ENCODE measurements at regions not wholly inside any gene's neighbourhood (a gene's known extent, or its start where the extent isn't known, plus 50 kb on each side); places are given as distances from the start of the nearest gene placed in this dataset.

- Histone ChIP-seq H3K4me1 (ENCODE audit: insufficient read depth, poor library complexity, severe bottlenecking) (peaks cover 6% of the 10 kb centered on the region), H3K27me3 (ENCODE audit: insufficient read depth, poor library complexity, severe bottlenecking) (no peaks in the 10 kb centered on the region), H3K9me3 (ENCODE audit: severe bottlenecking) (no peaks in the 10 kb centered on the region), H3K36me3 (ENCODE audit: low read depth) (no peaks in the 10 kb centered on the region), H3K4me3 (ENCODE audit: severe bottlenecking) (no peak overlapping the region), H3K27ac (ENCODE audit: poor library complexity, severe bottlenecking) (no peak overlapping the region)
- no peak for ATAC-seq (ENCODE audit: low read depth)
- TF ChIP-seq CTCF (IDR thresholded peaks at IDR 0.05; ENCODE audit: poor library complexity, severe bottlenecking): no peak
- DNase-seq (ENCODE audit: low spot score): no peak
Observed at GRCh38 chr4:137825505-137825904, 293.2 kb upstream of the PCDH18 start.

- Histone ChIP-seq H3K4me1 (ENCODE audit: insufficient read depth, poor library complexity, severe bottlenecking) (peaks cover 6% of the 10 kb centered on the region), H3K4me3 (ENCODE audit: severe bottlenecking) (no peak overlapping the region), H3K36me3 (ENCODE audit: low read depth) (no peaks in the 10 kb centered on the region), H3K27me3 (ENCODE audit: insufficient read depth, poor library complexity, severe bottlenecking) (no peaks in the 10 kb centered on the region), H3K27ac (ENCODE audit: poor library complexity, severe bottlenecking) (no peak overlapping the region), H3K9me3 (ENCODE audit: severe bottlenecking) (no peaks in the 10 kb centered on the region)
- DNase-seq (ENCODE audit: low spot score): no peak
- TF ChIP-seq CTCF (IDR thresholded peaks at IDR 0.05; ENCODE audit: poor library complexity, severe bottlenecking): no peak
- peak; percentile 49; the same call in 1 of the 3 replicates for ATAC-seq (ENCODE audit: low read depth)
Observed at GRCh38 chr4:137823007-137823406, 290.7 kb upstream of the PCDH18 start.

- no peak overlapping the region for H3K4me3 ChIP-seq (ENCODE audit: severe bottlenecking)
- H3K27me3 ChIP-seq (ENCODE audit: insufficient read depth, poor library complexity, severe bottlenecking): no peaks in the 10 kb centered on the region
- H3K27ac ChIP-seq (ENCODE audit: poor library complexity, severe bottlenecking): no peak overlapping the region
- TF ChIP-seq CTCF (IDR thresholded peaks at IDR 0.05; ENCODE audit: poor library complexity, severe bottlenecking): peak; percentile 83
- peaks cover 6% of the 10 kb centered on the region for H3K4me1 ChIP-seq (ENCODE audit: insufficient read depth, poor library complexity, severe bottlenecking)
- DNase-seq (ENCODE audit: low spot score) (no peak), ATAC-seq (ENCODE audit: low read depth) (peak; percentile 93)
- H3K9me3 ChIP-seq (ENCODE audit: severe bottlenecking): no peaks in the 10 kb centered on the region
- no peaks in the 10 kb centered on the region for H3K36me3 ChIP-seq (ENCODE audit: low read depth)
Observed at GRCh38 chr4:137819964-137820383, 287.7 kb upstream of the PCDH18 start.

- Histone ChIP-seq H3K27me3 (ENCODE audit: insufficient read depth, poor library complexity, severe bottlenecking) (no peaks in the 10 kb centered on the region), H3K36me3 (ENCODE audit: low read depth) (no peaks in the 10 kb centered on the region), H3K4me3 (ENCODE audit: severe bottlenecking) (no peak overlapping the region), H3K9me3 (ENCODE audit: severe bottlenecking) (no peaks in the 10 kb centered on the region), H3K4me1 (ENCODE audit: insufficient read depth, poor library complexity, severe bottlenecking) (no peaks in the 10 kb centered on the region), H3K27ac (ENCODE audit: poor library complexity, severe bottlenecking) (no peak overlapping the region)
- DNase-seq (ENCODE audit: low spot score): no peak
- no peak for TF ChIP-seq CTCF (IDR thresholded peaks at IDR 0.05; ENCODE audit: poor library complexity, severe bottlenecking)
- no peak for ATAC-seq (ENCODE audit: low read depth)
Observed at GRCh38 chr4:137812258-137812657, 280.0 kb upstream of the PCDH18 start.

GRCh38 chr4:137806420-137806819 lies 274.1 kb upstream of the PCDH18 start:
- Histone ChIP-seq H3K4me1 (ENCODE audit: insufficient read depth, poor library complexity, severe bottlenecking) (no peaks in the 10 kb centered on the region), H3K27ac (ENCODE audit: poor library complexity, severe bottlenecking) (no peak overlapping the region), H3K27me3 (ENCODE audit: insufficient read depth, poor library complexity, severe bottlenecking) (no peaks in the 10 kb centered on the region), H3K36me3 (ENCODE audit: low read depth) (no peaks in the 10 kb centered on the region), H3K4me3 (ENCODE audit: severe bottlenecking) (no peak overlapping the region), H3K9me3 (ENCODE audit: severe bottlenecking) (no peaks in the 10 kb centered on the region)
- no peak for TF ChIP-seq CTCF (IDR thresholded peaks at IDR 0.05; ENCODE audit: poor library complexity, severe bottlenecking)
- ATAC-seq (ENCODE audit: low read depth) (no peak), DNase-seq (ENCODE audit: low spot score) (no peak)

All from RWPE2 (cell line).